GM12878 (cell line): ENCODE measurements at regions not wholly inside any gene's neighbourhood (a gene's known extent, or its start where the extent isn't known, plus 50 kb on each side); places are given as distances from the start of the nearest gene placed in this dataset.

Source experiments
- CBX5 ChIP-seq: sonication (generic); IDR thresholded peaks from 2 replicates; pipeline ENCODE4 v1.6.1; 2016; ENCODE audit warnings: low read depth, moderate library complexity, mild to moderate bottlenecking, inconsistent platforms
- CHD4 ChIP-seq: fragments of 200-600 bp; sonication (generic); IDR thresholded peaks from 2 replicates; pipeline ENCODE4 v1.6.1; 2016; ENCODE audit warnings: mild to moderate bottlenecking
- CTCF ChIP-seq, 3 experiments: IDR thresholded peaks in 2 of 3; conservative IDR thresholded peaks in 1 of 3; 2 replicates each; pipeline ENCODE4 v1.5.1; 2011; ENCODE audit warnings: low read depth in 3 of 3, low read length in 3 of 3, mild to moderate bottlenecking in 3 of 3, control low read depth in 2 of 3, moderate library complexity in 2 of 3, inconsistent platforms in 1 of 3, mixed read lengths in 1 of 3; ENCODE audit not compliant: control insufficient read depth in 2 of 3, insufficient read depth in 1 of 3; ENCODE audit errors: extremely low read depth in 1 of 3
- ESRRA ChIP-seq: IDR thresholded peaks from 2 replicates; pipeline ENCODE4 v1.6.1; 2012; ENCODE audit warnings: mild to moderate bottlenecking, low read length, improper control_type of control experiment
- EZH2 ChIP-seq: IDR thresholded peaks from 2 replicates; pipeline ENCODE4 v1.6.1; 2012; ENCODE audit warnings: low read depth, mild to moderate bottlenecking, control low read depth, inconsistent platforms, low read length, borderline replicate concordance; ENCODE audit not compliant: control insufficient read depth
- MAX ChIP-seq: IDR thresholded peaks from 2 replicates; pipeline ENCODE4 v1.6.1; 2012; ENCODE audit warnings: low read depth, low read length, improper control_type of control experiment
- POLR2A ChIP-seq: IDR thresholded peaks from 2 replicates; pipeline ENCODE4 v1.6.1; 2011; ENCODE audit warnings: low read depth, mild to moderate bottlenecking, low read length
- PRDM15 ChIP-seq: fragments of 450-650 bp; formaldehyde crosslinking; IDR thresholded peaks from 2 replicates; pipeline ENCODE4 v1.4.0; 2020; ENCODE audit warnings: mild to moderate bottlenecking, moderate library complexity
- TAF1 ChIP-seq: IDR thresholded peaks from 2 replicates; pipeline ENCODE4 v1.6.1; 2011; ENCODE audit warnings: mild to moderate bottlenecking, low read depth, low read length, borderline replicate concordance
- TARDBP ChIP-seq: IDR thresholded peaks from 2 replicates; pipeline ENCODE4 v1.6.1; 2016; ENCODE audit warnings: borderline replicate concordance
- ZNF274 ChIP-seq: IDR thresholded peaks from one replicate; pipeline ENCODE4 v1.8.0; 2011; ENCODE audit not compliant: insufficient read length, insufficient read depth
- TF ChIP-seq, protein P1 (sequence below): IDR thresholded peaks from 2 replicates; pipeline ENCODE4 v1.6.1; 2012; ENCODE audit warnings: improper control_type of control experiment, low read depth, low read length; ENCODE audit not compliant: insufficient replicate concordance
- TF ChIP-seq, protein P2 (sequence below): IDR thresholded peaks from 2 replicates; pipeline ENCODE4 v1.6.1; 2012; ENCODE audit warnings: low read depth, low read length, improper control_type of control experiment

GRCh38 chr18:60872434-60872833 lies 460.8 kb upstream of the CDH20 start:
- TF ChIP-seq TAF1 (no peak), POLR2A (no peak), CHD4 (no peak), TARDBP (no peak), CBX5 (no peak), PRDM15 (CRISPR knock-in tag) (no peak), EZH2 (no peak), ESRRA (no peak), CTCF (IDR thresholded peaks at IDR 0.05 in 2 of 3, conservative IDR thresholded peaks at IDR 0.05 in 1 of 3; ENCODE audit: control insufficient read depth in 2 of 3, extremely low read depth in 1 of 3, insufficient read depth in 1 of 3, low read depth in 3 of 3, low read length in 3 of 3) (no peak), ZNF274 (no peak), MAX (no peak)
- TF ChIP-seq, protein P1, sequence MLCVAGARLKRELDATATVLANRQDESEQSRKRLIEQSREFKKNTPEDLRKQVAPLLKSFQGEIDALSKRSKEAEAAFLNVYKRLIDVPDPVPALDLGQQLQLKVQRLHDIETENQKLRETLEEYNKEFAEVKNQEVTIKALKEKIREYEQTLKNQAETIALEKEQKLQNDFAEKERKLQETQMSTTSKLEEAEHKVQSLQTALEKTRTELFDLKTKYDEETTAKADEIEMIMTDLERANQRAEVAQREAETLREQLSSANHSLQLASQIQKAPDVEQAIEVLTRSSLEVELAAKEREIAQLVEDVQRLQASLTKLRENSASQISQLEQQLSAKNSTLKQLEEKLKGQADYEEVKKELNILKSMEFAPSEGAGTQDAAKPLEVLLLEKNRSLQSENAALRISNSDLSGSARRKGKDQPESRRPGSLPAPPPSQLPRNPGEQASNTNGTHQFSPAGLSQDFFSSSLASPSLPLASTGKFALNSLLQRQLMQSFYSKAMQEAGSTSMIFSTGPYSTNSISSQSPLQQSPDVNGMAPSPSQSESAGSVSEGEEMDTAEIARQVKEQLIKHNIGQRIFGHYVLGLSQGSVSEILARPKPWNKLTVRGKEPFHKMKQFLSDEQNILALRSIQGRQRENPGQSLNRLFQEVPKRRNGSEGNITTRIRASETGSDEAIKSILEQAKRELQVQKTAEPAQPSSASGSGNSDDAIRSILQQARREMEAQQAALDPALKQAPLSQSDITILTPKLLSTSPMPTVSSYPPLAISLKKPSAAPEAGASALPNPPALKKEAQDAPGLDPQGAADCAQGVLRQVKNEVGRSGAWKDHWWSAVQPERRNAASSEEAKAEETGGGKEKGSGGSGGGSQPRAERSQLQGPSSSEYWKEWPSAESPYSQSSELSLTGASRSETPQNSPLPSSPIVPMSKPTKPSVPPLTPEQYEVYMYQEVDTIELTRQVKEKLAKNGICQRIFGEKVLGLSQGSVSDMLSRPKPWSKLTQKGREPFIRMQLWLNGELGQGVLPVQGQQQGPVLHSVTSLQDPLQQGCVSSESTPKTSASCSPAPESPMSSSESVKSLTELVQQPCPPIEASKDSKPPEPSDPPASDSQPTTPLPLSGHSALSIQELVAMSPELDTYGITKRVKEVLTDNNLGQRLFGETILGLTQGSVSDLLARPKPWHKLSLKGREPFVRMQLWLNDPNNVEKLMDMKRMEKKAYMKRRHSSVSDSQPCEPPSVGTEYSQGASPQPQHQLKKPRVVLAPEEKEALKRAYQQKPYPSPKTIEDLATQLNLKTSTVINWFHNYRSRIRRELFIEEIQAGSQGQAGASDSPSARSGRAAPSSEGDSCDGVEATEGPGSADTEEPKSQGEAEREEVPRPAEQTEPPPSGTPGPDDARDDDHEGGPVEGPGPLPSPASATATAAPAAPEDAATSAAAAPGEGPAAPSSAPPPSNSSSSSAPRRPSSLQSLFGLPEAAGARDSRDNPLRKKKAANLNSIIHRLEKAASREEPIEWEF: no peak
- TF ChIP-seq, protein P2, sequence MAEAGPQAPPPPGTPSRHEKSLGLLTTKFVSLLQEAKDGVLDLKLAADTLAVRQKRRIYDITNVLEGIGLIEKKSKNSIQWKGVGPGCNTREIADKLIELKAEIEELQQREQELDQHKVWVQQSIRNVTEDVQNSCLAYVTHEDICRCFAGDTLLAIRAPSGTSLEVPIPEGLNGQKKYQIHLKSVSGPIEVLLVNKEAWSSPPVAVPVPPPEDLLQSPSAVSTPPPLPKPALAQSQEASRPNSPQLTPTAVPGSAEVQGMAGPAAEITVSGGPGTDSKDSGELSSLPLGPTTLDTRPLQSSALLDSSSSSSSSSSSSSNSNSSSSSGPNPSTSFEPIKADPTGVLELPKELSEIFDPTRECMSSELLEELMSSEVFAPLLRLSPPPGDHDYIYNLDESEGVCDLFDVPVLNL: no peak
